Right lobe of liver (tissue), 6 donors: ENCODE measurements at regions not wholly inside any gene's neighbourhood (a gene's known extent, or its start where the extent isn't known, plus 50 kb on each side); places are given as distances from the start of the nearest gene placed in this dataset.

Experiments
- ATAC-seq, 4 donors: fragments of 200-7000 bp; cut with Tn5 transposase; one replicate each; pipeline ENCODE4 v1.9.1; 2020; ENCODE audit warnings: mild to moderate bottlenecking in 4 of 4, moderate library complexity in 4 of 4
- DNase-seq, 3 donors: peaks; one replicate each; pipeline ENCODE4 v3.0.0-alpha.2; 2020
- H3K27ac ChIP-seq, 3 donors: fragments of 200-600 bp; one replicate each; pipeline ENCODE4 v1.8.0; 2022
- H3K27me3 ChIP-seq, 2 donors: fragments of 200-600 bp; one replicate each; pipeline ENCODE4 v1.8.0; 2022
- H3K36me3 ChIP-seq, 4 donors: fragments of 200-600 bp; sonication (generic) in 1 of 4; one replicate each; pipeline versions ENCODE4 v1.5.1 to v1.8.0; 2017 to 2022; ENCODE audit warnings: control low read depth in 1 of 4
- H3K4me1 ChIP-seq, 4 donors: fragments of 200-600 bp; sonication (generic) in 1 of 4; one replicate each; pipeline versions ENCODE4 v1.5.1 to v1.8.0; 2017 to 2022; ENCODE audit warnings: control low read depth in 1 of 4
- H3K4me3 ChIP-seq, 3 donors: fragments of 200-600 bp; one replicate each; pipeline ENCODE4 v1.8.0; 2022
- H3K9me3 ChIP-seq, 4 donors: fragments of 200-600 bp; sonication (generic) in 1 of 4; one replicate each; pipeline versions ENCODE4 v1.5.1 to v1.8.0; 2017 to 2022; ENCODE audit warnings: control low read depth in 1 of 4
- POLR2A ChIP-seq: fragments of 450-650 bp; IDR thresholded peaks from one replicate; pipeline ENCODE4 v1.6.1; 2017; ENCODE audit warnings: antibody characterized with exemption, mild to moderate bottlenecking
- WGBS: methylation state at CpG from one replicate; pipeline ENCODE4 v1.1.6; 2018; ENCODE audit warnings: low coverage, low lambda C conversion rate; ENCODE audit not compliant: insufficient coverage; ENCODE audit errors: missing lambda C conversion rate; 5-methylcytosine and 5-hydroxymethylcytosine counted together
- intact Hi-C, 2 donors: fragments of 100-400 bp; cut with DNase I; formaldehyde crosslinking; loops; one replicate each; pipeline versions ENCODE4 v1.11.2 to v1.14.1; 2022
- small RNA-seq, 2 experiments: library from RNA; depleted of rRNA; stranded (forward); fragments of <200 nt; gene quantifications; one replicate each; pipeline ENCODE3, GENCODE V24; 2016
- TF ChIP-seq, protein P1 (sequence below), 4 donors: fragments of 200-600 bp in 3 of 4; fragments of 450-650 bp in 1 of 4; IDR thresholded peaks; one replicate each; pipeline versions ENCODE4 v1.5.1 to v1.8.0; 2016 to 2022; ENCODE audit warnings: antibody characterized with exemption in 4 of 4, mild to moderate bottlenecking in 2 of 4
- donor health status: DM: no; HTN: yes; CAD: no.
- donor health status: DM: no; HTN: no; CAD: no.
- donor health status: DM: no; HTN: no; CAD: no.
- donor health status: DM: no; HTN: yes; CAD: no.
- donor health status: DM: no; HTN: yes; CAD: no.

GRCh38 chr18:59954241-59954640, 54.4 kb downstream of the PMAIP1 start:
- DNase-seq: no peak
- WGBS: 50% methylated on average over 1 of the region's 1 CpG
- Histone ChIP-seq H3K36me3 (no peaks in the 10 kb centered on the region), H3K9me3 (no peaks in the 10 kb centered on the region), H3K27me3 (no peaks in the 10 kb centered on the region), H3K4me1 (no peaks in the 10 kb centered on the region), H3K27ac (no peak overlapping the region), H3K4me3 (no peak overlapping the region)
- intact Hi-C loops: no loop called here
- no peak for TF ChIP-seq POLR2A
- TF ChIP-seq, protein P1, sequence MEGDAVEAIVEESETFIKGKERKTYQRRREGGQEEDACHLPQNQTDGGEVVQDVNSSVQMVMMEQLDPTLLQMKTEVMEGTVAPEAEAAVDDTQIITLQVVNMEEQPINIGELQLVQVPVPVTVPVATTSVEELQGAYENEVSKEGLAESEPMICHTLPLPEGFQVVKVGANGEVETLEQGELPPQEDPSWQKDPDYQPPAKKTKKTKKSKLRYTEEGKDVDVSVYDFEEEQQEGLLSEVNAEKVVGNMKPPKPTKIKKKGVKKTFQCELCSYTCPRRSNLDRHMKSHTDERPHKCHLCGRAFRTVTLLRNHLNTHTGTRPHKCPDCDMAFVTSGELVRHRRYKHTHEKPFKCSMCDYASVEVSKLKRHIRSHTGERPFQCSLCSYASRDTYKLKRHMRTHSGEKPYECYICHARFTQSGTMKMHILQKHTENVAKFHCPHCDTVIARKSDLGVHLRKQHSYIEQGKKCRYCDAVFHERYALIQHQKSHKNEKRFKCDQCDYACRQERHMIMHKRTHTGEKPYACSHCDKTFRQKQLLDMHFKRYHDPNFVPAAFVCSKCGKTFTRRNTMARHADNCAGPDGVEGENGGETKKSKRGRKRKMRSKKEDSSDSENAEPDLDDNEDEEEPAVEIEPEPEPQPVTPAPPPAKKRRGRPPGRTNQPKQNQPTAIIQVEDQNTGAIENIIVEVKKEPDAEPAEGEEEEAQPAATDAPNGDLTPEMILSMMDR (IDR thresholded peaks at IDR 0.05): no peak
- no peak for ATAC-seq

Small RNAs in the stretch of these regions (small RNA-seq; reads per million reads assigned to genes)
- gene RN7SL342P (0 reads per million in 2 experiments), gene RNU4-17P (0 reads per million in 2 experiments), gene RNU6-567P (0 reads per million in 2 experiments)
